Fibroblast of the aortic adventitia (primary cell): ENCODE measurements at regions not wholly inside any gene's neighbourhood (a gene's known extent, or its start where the extent isn't known, plus 50 kb on each side); places are given as distances from the start of the nearest gene placed in this dataset.

Experiments used
- DNase-seq: peaks from one replicate; pipeline ENCODE4 v3.0.0-alpha.2; 2010; ENCODE audit warnings: low read depth
- H3K4me3 ChIP-seq: 2 replicates; pipeline ENCODE4 v1.5.1; 2011; ENCODE audit warnings: low read depth, mild to moderate bottlenecking, control low read depth, low read length, moderate library complexity
- TF ChIP-seq, protein P1 (sequence below): IDR thresholded peaks from 2 replicates; pipeline ENCODE4 v1.5.1; 2011; ENCODE audit warnings: mild to moderate bottlenecking, low read length, control low read depth, inconsistent platforms; ENCODE audit not compliant: insufficient read depth

DNA sequence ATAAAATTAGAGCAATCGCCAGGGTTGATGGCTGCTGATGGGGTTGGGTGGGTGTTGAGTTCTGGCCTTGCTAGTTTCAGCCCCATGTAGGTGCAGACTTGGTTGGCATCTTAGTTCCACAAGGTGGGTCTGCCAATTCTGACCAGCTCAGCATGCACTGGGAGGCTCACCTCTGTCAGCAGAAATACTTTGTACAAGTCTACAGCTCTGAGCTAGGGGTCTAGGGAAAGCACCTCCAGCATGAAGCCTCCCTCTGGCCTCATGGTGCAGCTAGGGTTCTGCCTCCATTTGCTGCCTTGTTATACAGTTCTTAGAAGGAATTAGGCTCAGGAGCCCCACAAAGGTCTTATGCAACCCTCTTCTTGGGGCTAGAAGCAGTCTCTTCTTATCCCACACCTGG is 278.9 kb upstream of the HDAC4 start:
- no peak for DNase-seq
- H3K4me3 ChIP-seq, result no peak overlapping the region
- TF ChIP-seq, protein P1, sequence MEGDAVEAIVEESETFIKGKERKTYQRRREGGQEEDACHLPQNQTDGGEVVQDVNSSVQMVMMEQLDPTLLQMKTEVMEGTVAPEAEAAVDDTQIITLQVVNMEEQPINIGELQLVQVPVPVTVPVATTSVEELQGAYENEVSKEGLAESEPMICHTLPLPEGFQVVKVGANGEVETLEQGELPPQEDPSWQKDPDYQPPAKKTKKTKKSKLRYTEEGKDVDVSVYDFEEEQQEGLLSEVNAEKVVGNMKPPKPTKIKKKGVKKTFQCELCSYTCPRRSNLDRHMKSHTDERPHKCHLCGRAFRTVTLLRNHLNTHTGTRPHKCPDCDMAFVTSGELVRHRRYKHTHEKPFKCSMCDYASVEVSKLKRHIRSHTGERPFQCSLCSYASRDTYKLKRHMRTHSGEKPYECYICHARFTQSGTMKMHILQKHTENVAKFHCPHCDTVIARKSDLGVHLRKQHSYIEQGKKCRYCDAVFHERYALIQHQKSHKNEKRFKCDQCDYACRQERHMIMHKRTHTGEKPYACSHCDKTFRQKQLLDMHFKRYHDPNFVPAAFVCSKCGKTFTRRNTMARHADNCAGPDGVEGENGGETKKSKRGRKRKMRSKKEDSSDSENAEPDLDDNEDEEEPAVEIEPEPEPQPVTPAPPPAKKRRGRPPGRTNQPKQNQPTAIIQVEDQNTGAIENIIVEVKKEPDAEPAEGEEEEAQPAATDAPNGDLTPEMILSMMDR, result no peak

- no peak for DNase-seq
- TF ChIP-seq, protein P1, result no peak
- H3K4me3 ChIP-seq, result no peak overlapping the region
Measured at GRCh38 chr2:239678666-239679296, 278.0 kb upstream of the HDAC4 start.

DNA sequence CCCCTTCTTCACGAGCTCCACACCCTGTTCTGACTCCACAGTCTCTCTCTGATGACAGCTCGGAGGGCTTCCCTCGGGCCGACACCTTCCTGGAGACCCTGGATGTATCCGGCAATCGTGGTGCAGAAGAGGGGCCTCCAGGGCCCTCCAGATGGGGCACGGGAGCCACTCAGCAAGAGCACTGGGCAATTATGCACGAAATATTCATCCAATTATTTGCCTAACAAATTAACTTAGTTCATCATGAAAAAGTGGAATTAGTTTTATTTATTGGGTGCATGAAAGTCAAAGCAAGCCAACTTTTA is 277.3 kb upstream of the HDAC4 start:
- H3K4me3 ChIP-seq, result no peak overlapping the region
- TF ChIP-seq, protein P1, result no peak
- no peak for DNase-seq

- TF ChIP-seq, protein P1, result no peak
- no peak for DNase-seq
Measured at GRCh38 chr2:239677453-239678185, 276.8 kb upstream of the HDAC4 start.

DNA sequence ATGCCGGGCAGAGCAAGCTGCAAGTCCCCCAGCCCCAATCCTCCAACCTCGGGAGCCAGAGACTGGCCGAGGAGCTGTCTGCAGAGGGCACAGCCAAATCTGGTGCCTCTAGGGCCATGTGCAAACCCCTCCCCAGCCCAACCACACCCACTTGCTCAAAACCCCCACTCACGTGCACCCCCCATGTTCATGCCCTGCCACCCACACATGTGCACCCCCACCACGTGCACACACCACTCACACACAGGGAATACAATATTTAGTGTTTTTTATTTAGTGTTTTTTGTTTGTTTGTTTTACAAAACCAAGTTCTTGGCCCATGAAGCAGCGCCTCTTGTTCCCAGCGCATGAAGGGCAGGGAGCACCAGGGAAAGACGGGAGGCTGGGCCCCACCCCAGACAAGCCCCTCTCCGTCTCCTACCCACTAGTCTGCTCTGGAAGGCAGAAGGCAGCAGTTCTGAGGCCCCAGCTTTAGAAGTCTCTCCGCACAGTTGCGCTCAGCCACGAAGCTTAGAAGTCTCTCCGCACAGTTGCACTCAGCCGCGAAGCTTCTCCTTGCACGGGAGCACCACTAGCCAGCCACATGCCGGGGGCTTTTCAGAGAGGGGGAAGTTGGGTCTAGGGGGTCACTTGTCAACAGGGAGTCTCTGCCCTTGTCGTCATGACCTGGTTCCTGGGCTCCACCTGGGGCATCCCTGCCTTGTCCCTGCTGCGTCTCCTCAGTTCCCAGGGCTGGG is 276.1 kb upstream of the HDAC4 start:
- no peak for DNase-seq
- TF ChIP-seq, protein P1, result no peak
- H3K4me3 ChIP-seq, result no peak overlapping the region

More at GRCh38 chr2:239677453-239678185, 276.8 kb upstream of the HDAC4 start:
- no peak overlapping the region for H3K4me3 ChIP-seq

GRCh38 chr2:239675826-239676715 is 275.3 kb upstream of the HDAC4 start:
- TF ChIP-seq, protein P1, result no peak
- H3K4me3 ChIP-seq, result no peak overlapping the region
- no peak for DNase-seq
